Osteocyte (in vitro differentiated cells): ENCODE measurements at regions not wholly inside any gene's neighbourhood (a gene's known extent, or its start where the extent isn't known, plus 50 kb on each side); places are given as distances from the start of the nearest gene placed in this dataset.

ENCODE experiments used
- DNase-seq: peaks from one replicate; pipeline ENCODE4 v3.0.0; 2021; ENCODE audit warnings: mixed read lengths; ENCODE audit not compliant: unreplicated experiment; ENCODE audit errors: extremely low spot score
- H3K27ac Mint-ChIP-seq: one replicate; pipeline ENCODE4 v1.8.0; 2021; ENCODE audit warnings: mild to moderate bottlenecking, mixed read lengths; ENCODE audit not compliant: unreplicated experiment
- H3K27me3 Mint-ChIP-seq: one replicate; pipeline ENCODE4 v1.8.0; 2021; ENCODE audit warnings: mixed read lengths; ENCODE audit not compliant: unreplicated experiment
- H3K36me3 Mint-ChIP-seq: one replicate; pipeline ENCODE4 v1.8.0; 2021; ENCODE audit warnings: mixed read lengths; ENCODE audit not compliant: unreplicated experiment
- H3K4me1 Mint-ChIP-seq: one replicate; pipeline ENCODE4 v1.8.0; 2021; ENCODE audit warnings: mixed read lengths; ENCODE audit not compliant: unreplicated experiment
- H3K4me3 Mint-ChIP-seq: one replicate; pipeline ENCODE4 v1.8.0; 2021; ENCODE audit warnings: mild to moderate bottlenecking, moderate library complexity, mixed read lengths; ENCODE audit not compliant: unreplicated experiment
- H3K9me3 Mint-ChIP-seq: one replicate; pipeline ENCODE4 v1.8.0; 2021; ENCODE audit warnings: mixed read lengths; ENCODE audit not compliant: unreplicated experiment
- CTCF ChIP-seq: fragments of 200-600 bp; sonication (generic); IDR thresholded peaks from 2 replicates; pipeline ENCODE4 v1.5.0; 2021; ENCODE audit warnings: antibody characterized with exemption, mild to moderate bottlenecking, moderate library complexity

DNA sequence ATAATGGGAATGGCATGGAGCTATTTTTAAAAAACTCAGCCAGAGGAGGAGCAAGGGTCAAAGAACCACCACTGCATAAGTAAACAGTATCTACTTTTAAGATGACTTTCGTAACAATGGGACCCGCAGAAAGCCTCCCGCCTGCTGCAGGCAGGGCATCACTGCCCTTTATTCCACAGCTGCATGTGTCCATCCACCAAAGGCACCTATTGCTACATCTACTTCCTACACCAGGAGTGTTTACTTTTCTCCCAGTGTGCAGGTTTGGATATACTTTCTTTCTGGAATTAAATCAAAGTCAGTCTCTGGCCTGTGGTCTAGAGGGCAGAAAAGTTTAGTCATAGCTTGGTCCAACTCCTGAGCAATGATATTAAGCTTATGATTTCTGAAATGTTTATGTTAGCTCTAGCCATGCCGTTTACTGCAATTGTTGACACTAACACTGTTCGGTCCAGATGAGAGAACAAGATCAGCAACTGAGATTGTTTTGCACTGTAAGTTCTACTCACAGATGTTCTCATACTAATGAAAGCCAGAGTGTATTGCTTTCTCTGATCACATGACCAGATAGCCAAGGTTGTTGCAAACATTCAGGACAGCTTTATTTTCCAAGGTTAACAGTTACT, 391.5 kb downstream of the FGF10 start:
- DNase-seq: no peak
- Mint-ChIP-seq H3K36me3 (no peaks in the 10 kb centered on the region), H3K27ac (no peak overlapping the region), H3K9me3 (no peaks in the 10 kb centered on the region), H3K4me1 (no peaks in the 10 kb centered on the region), H3K4me3 (no peak overlapping the region), H3K27me3 (no peaks in the 10 kb centered on the region)
- no peak for TF ChIP-seq CTCF

- Mint-ChIP-seq H3K27ac (no peak overlapping the region), H3K4me1 (no peaks in the 10 kb centered on the region), H3K9me3 (no peaks in the 10 kb centered on the region), H3K27me3 (no peaks in the 10 kb centered on the region), H3K4me3 (no peak overlapping the region), H3K36me3 (no peaks in the 10 kb centered on the region)
- TF ChIP-seq CTCF: no peak
- no peak for DNase-seq
Observed at GRCh38 chr5:43996221-43996620, 393.0 kb downstream of the FGF10 start.

DNA sequence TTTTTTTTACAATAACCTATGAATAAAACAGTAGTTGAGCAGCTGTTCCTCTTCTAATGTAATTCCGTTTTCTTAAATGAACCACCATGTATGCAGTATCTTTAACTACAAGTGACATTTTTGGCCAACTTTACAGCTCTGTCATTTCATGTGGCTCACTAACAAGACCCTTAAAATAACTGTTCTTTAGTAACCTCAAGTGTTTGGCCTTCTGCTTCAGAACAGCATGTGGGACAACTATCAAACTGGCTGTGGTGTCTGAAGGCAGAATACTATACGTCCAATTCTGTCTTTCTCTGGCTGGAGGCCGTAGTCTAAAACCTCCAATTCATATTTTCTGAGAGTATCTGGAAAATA, 391.4 kb downstream of the NNT start:
- TF ChIP-seq CTCF: no peak
- DNase-seq: no peak
- Mint-ChIP-seq H3K27me3 (no peaks in the 10 kb centered on the region), H3K4me3 (no peak overlapping the region), H3K4me1 (no peaks in the 10 kb centered on the region), H3K27ac (no peak overlapping the region), H3K36me3 (no peaks in the 10 kb centered on the region), H3K9me3 (no peaks in the 10 kb centered on the region)

GRCh38 chr5:43993634-43994351, 390.8 kb downstream of the NNT start:
- no peaks in the 10 kb centered on the region for H3K9me3 Mint-ChIP-seq

More at GRCh38 chr5:43993634-43994351, 390.8 kb downstream of the NNT start:
- no peaks in the 10 kb centered on the region for H3K36me3 Mint-ChIP-seq
- no peak for DNase-seq
- no peak for TF ChIP-seq CTCF
- H3K4me1 Mint-ChIP-seq: no peaks in the 10 kb centered on the region
- no peak overlapping the region for H3K27ac Mint-ChIP-seq
- no peak overlapping the region for H3K4me3 Mint-ChIP-seq
- no peaks in the 10 kb centered on the region for H3K27me3 Mint-ChIP-seq
